SH-SY5Y (cell line): ENCODE measurements at regions not wholly inside any gene's neighbourhood (a gene's known extent, or its start where the extent isn't known, plus 50 kb on each side); places are given as distances from the start of the nearest gene placed in this dataset.

Experiments
- GATA2 ChIP-seq: IDR thresholded peaks from 2 replicates; pipeline ENCODE4 v1.6.1; 2011; ENCODE audit warnings: mild to moderate bottlenecking, low read depth, low read length
- GATA3 ChIP-seq: IDR thresholded peaks from 2 replicates; pipeline ENCODE4 v1.6.1; 2011; ENCODE audit warnings: low read depth, mild to moderate bottlenecking, low read length, moderate library complexity

DNA sequence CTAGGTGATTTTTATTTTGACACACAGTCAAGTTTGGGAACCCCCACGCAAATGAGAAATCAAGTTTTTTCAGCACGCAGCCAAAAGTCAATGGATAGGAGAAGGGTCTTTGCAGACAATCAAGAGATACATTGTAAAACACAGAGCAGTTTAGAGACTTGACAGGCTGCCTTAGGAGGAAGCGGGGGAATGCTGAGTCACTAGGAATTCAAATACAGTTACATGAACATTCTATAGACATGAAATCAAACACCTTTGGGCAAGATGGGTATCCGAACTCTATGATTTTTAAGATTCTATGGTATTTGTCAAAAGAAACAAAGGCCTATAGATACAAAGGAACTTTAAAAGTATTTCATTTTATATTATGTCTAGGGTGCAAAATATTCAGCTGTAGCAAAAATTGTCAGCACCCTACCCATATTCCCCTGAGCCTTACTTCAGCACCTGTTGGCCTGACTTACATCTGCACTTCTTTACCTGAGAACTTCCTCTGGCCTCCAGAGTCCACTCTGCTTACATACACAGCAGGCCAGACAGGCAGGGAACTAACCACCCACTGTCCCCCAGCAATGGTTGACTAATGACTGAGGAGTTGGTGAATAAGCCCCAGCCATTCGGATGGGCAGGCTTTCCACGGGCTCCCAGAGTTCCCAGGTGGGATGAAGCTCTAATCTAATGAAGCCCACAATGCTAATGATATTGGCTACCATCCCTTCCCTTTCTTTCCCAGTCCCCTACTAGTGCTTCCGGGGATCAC, 289.3 kb upstream of the RORA start:
- no peak for TF ChIP-seq GATA2
- TF ChIP-seq GATA3 = no peak
